H1 (cell line): ENCODE measurements at regions not wholly inside any gene's neighbourhood (a gene's known extent, or its start where the extent isn't known, plus 50 kb on each side); places are given as distances from the start of the nearest gene placed in this dataset.

Source experiments
- CTCF ChIA-PET: fragments of 300-600 bp; sonication (Branson Sonifier 250); formaldehyde crosslinking; loops from one replicate; lab custom pipeline; 2021; ENCODE audit not compliant: partially characterized antibody; lab: Charles Lee
- POLR2A ChIA-PET: fragments of 300-600 bp; sonication (Branson Sonifier 250); formaldehyde crosslinking; loops from one replicate; lab custom pipeline; 2021; ENCODE audit warnings: inconsistent platforms; ENCODE audit not compliant: partially characterized antibody; lab: Charles Lee
- DNase-seq, 2 experiments: peaks; one replicate each; pipeline versions ENCODE4 v3.0.0 to v3.0.0-alpha.2; 2010 to 2022; ENCODE audit warnings: low spot score in 2 of 2, low read depth in 1 of 2, mixed read lengths in 1 of 2
- FAIRE-seq: peaks from 2 replicates; lab custom pipeline; 2011; peaks lifted over from hg19 to GRCh38; lab: Jason Lieb, UNC
- H2AFZ ChIP-seq: 2 replicates; pipeline ENCODE4 v1.8.1; 2012; ENCODE audit warnings: low read length, inconsistent platforms
- H2AK5ac ChIP-seq: 2 replicates; pipeline ENCODE4 v1.6.1; 2013; ENCODE audit warnings: low read depth, low read length
- H2BK120ac ChIP-seq: replicated peaks from 2 replicates; pipeline ENCODE3; 2013; ENCODE audit warnings: low read depth, low read length, inconsistent platforms
- H2BK12ac ChIP-seq: 2 replicates; pipeline ENCODE4 v1.6.1; 2013; ENCODE audit warnings: low read depth, low read length
- H2BK15ac ChIP-seq: 2 replicates; pipeline ENCODE4 v1.6.1; 2013; ENCODE audit warnings: low read length
- H2BK20ac ChIP-seq: 2 replicates; pipeline ENCODE4 v1.6.1; 2013; ENCODE audit warnings: low read length
- H2BK5ac ChIP-seq: 2 replicates; pipeline ENCODE4 v1.6.1; 2013; ENCODE audit warnings: low read depth, low read length
- H3K14ac ChIP-seq: 2 replicates; pipeline ENCODE4 v1.6.1; 2013; ENCODE audit warnings: inconsistent platforms; ENCODE audit not compliant: insufficient read length
- H3K18ac ChIP-seq: 2 replicates; pipeline ENCODE4 v1.6.1; 2013; ENCODE audit warnings: low read length; ENCODE audit errors: extremely low read depth
- H3K23ac ChIP-seq: 2 replicates; pipeline ENCODE4 v1.6.1; 2013; ENCODE audit warnings: inconsistent platforms; ENCODE audit not compliant: insufficient read length
- H3K23me2 ChIP-seq: 2 replicates; pipeline ENCODE4 v1.6.1; 2013; ENCODE audit warnings: low read depth, low read length
- H3K27ac ChIP-seq: 2 replicates; pipeline ENCODE4 v1.6.1; 2011; ENCODE audit warnings: low read depth, low read length, inconsistent platforms
- H3K27me3 ChIP-seq, 4 experiments: replicated peaks in 1 of 4; 1 replicate in 1 of 4; 2 replicates in 3 of 4; pipeline versions ENCODE4 v1.6.1 to v1.8.1; 2011 to 2013; ENCODE audit warnings: low read length in 3 of 4, mild to moderate bottlenecking in 3 of 4, inconsistent platforms in 2 of 4, mixed read lengths in 2 of 4, moderate library complexity in 1 of 4; ENCODE audit not compliant: control insufficient read depth in 3 of 4, insufficient read depth in 3 of 4; ENCODE audit errors: extremely low read depth in 1 of 4
- H3K36me3 ChIP-seq, 4 experiments: 2 replicates each; pipeline versions ENCODE4 v1.6.1 to v1.8.1; 2011 to 2013; ENCODE audit warnings: mild to moderate bottlenecking in 4 of 4, low read length in 3 of 4, moderate library complexity in 2 of 4, control low read depth in 1 of 4, inconsistent platforms in 1 of 4; ENCODE audit not compliant: insufficient read depth in 4 of 4, control insufficient read depth in 2 of 4
- H3K4ac ChIP-seq: replicated peaks from 2 replicates; pipeline ENCODE3; 2013; ENCODE audit warnings: low read length, low read depth, mixed read lengths, inconsistent platforms; ENCODE audit not compliant: insufficient read length
- H3K4me1 ChIP-seq, 4 experiments: replicated peaks in 1 of 4; 1 replicate in 1 of 4; 2 replicates in 3 of 4; pipeline versions ENCODE4 v1.6.1 to v1.8.1; 2011 to 2013; ENCODE audit warnings: low read length in 3 of 4, inconsistent platforms in 2 of 4, mixed read lengths in 1 of 4; ENCODE audit not compliant: insufficient read depth in 4 of 4, control insufficient read depth in 3 of 4
- H3K4me2 ChIP-seq, 2 experiments: 2 replicates each; pipeline versions ENCODE4 v1.6.1 to v1.8.1; 2011 to 2013; ENCODE audit warnings: low read depth in 2 of 2, low read length in 2 of 2, control low read depth in 1 of 2, inconsistent platforms in 1 of 2, mild to moderate bottlenecking in 1 of 2; ENCODE audit not compliant: insufficient read depth in 1 of 2
- H3K4me3 ChIP-seq, 4 experiments: fragments of 200-600, 300-600 bp in 1 of 4; sonication (generic), shearing (Covaris generic), sonication (Bioruptor Twin) in 1 of 4; 2 replicates each; pipeline versions ENCODE4 v1.5.1 to v1.8.1; 2011 to 2016; ENCODE audit warnings: low read length in 4 of 4, low read depth in 3 of 4, control low read depth in 2 of 4, inconsistent platforms in 2 of 4, mild to moderate bottlenecking in 2 of 4, mixed read lengths in 1 of 4, moderate library complexity in 1 of 4; ENCODE audit not compliant: insufficient read depth in 2 of 4; ENCODE audit errors: extremely low read depth in 1 of 4
- H3K56ac ChIP-seq: replicated peaks from 2 replicates; pipeline ENCODE3; 2013; ENCODE audit warnings: low read depth, mild to moderate bottlenecking, mixed read lengths, low read length, inconsistent platforms; ENCODE audit not compliant: insufficient read length
- H3K79me1 ChIP-seq: 2 replicates; pipeline ENCODE4 v1.6.1; 2013; ENCODE audit warnings: low read depth, low read length, control low read depth
- H3K79me2 ChIP-seq, 2 experiments: 2 replicates each; pipeline versions ENCODE4 v1.6.1 to v1.8.1; 2012 to 2013; ENCODE audit warnings: low read length in 2 of 2, mild to moderate bottlenecking in 2 of 2, inconsistent platforms in 1 of 2; ENCODE audit not compliant: insufficient read depth in 2 of 2, control insufficient read depth in 1 of 2
- H3K9ac ChIP-seq, 4 experiments: replicated peaks in 1 of 4; 1 replicate in 1 of 4; 2 replicates in 3 of 4; pipeline versions ENCODE4 v1.6.1 to v1.8.1; 2011 to 2013; ENCODE audit warnings: low read depth in 3 of 4, low read length in 3 of 4, control low read depth in 2 of 4, mild to moderate bottlenecking in 2 of 4, moderate library complexity in 2 of 4, inconsistent platforms in 1 of 4; ENCODE audit errors: extremely low read depth in 1 of 4
- H3K9me3 ChIP-seq, 2 experiments: 2 replicates each; pipeline versions ENCODE4 v1.6.1 to v1.8.1; 2012 to 2013; ENCODE audit warnings: mild to moderate bottlenecking in 2 of 2, moderate library complexity in 2 of 2, control low read depth in 1 of 2, inconsistent platforms in 1 of 2, low read depth in 1 of 2, low read length in 1 of 2, mixed read lengths in 1 of 2; ENCODE audit not compliant: insufficient read depth in 2 of 2
- H4K20me1 ChIP-seq, 2 experiments: replicated peaks in 1 of 2; 2 replicates each; pipeline versions ENCODE3 to v1.8.1; 2011 to 2013; ENCODE audit warnings: inconsistent platforms in 2 of 2, low read length in 2 of 2, mild to moderate bottlenecking in 1 of 2; ENCODE audit not compliant: insufficient read depth in 2 of 2, control insufficient read depth in 1 of 2
- H4K5ac ChIP-seq: 2 replicates; pipeline ENCODE4 v1.6.1; 2013; ENCODE audit warnings: low read length, low read depth, mixed read lengths, inconsistent platforms; ENCODE audit not compliant: insufficient read length
- H4K8ac ChIP-seq: 2 replicates; pipeline ENCODE4 v1.8.0; 2013; ENCODE audit warnings: mild to moderate bottlenecking, moderate library complexity, low read length, inconsistent platforms; ENCODE audit not compliant: insufficient read depth; ENCODE audit errors: extremely low read depth
- H4K91ac ChIP-seq: replicated peaks from 2 replicates; pipeline ENCODE3; 2013; ENCODE audit warnings: low read length, mixed read lengths, inconsistent platforms; ENCODE audit not compliant: insufficient read length
- ASH2L ChIP-seq: fragments of 200-600, 300-600 bp; sonication (generic); IDR thresholded peaks from one replicate; pipeline ENCODE4 v1.7.1; 2017; ENCODE audit warnings: low read length
- CREB1 ChIP-seq: IDR thresholded peaks from 2 replicates; pipeline ENCODE4 v1.6.1; 2012; ENCODE audit warnings: inconsistent platforms
- POLR2AphosphoS5 ChIP-seq: IDR thresholded peaks from 2 replicates; pipeline ENCODE4 v1.6.1; 2011; ENCODE audit warnings: low read depth, low read length
- SIN3A ChIP-seq, 2 experiments: IDR thresholded peaks in 1 of 2; conservative IDR thresholded peaks in 1 of 2; 2 replicates each; pipeline ENCODE4 v1.6.1; 2011 to 2012; ENCODE audit warnings: low read length in 2 of 2, improper control_type of control experiment in 1 of 2, low read depth in 1 of 2, mild to moderate bottlenecking in 1 of 2

DNA sequence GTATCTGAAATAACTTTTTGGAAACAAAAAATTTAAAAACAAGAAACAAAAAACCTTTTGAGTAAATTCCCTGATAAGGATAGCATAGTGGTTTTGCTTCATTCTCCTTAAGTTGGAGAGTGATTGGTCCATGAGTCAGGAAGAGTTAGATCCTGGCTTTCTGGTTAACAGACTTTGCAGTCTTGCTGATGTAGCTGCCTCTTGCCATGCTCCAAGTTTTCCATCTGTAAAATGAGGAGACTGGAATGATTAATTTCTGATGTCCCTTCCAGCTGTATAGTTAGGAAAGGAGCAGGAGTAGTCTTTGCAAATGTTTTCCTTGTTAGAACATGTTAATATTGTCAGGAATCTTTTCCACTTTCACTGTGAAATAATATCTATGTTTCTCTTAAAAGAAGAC is 266.6 kb downstream of the DNAJB9 start:
- FAIRE-seq, result no peak
- Histone ChIP-seq H3K9me3 (no peaks in the 10 kb centered on the region), H3K79me2 (no peaks in the 10 kb centered on the region), H2BK120ac (no peak overlapping the region), H3K4me3 (no peak overlapping the region), H3K23ac (no peak overlapping the region), H2BK5ac (no peak overlapping the region), H2BK15ac (no peak overlapping the region), H3K36me3 (no peaks in the 10 kb centered on the region), H3K23me2 (no peaks in the 10 kb centered on the region), H3K4me2 (no peak overlapping the region), H2BK12ac (no peak overlapping the region), H4K5ac (no peak overlapping the region), H3K27ac (no peak overlapping the region)
- no peak for DNase-seq
- no peak for TF ChIP-seq CREB1
- TF ChIP-seq SIN3A (conservative IDR thresholded peaks at IDR 0.05 in 1 of 2, IDR thresholded peaks at IDR 0.05 in 1 of 2; ENCODE audit: low read depth in 1 of 2, low read length in 2 of 2), result no peak
- TF ChIP-seq POLR2AphosphoS5, result no peak
- TF ChIP-seq ASH2L, result no peak
- TF ChIP-seq, all 59 proteins: peak for 0
- Histone ChIP-seq H3K4me1 (no peaks in the 10 kb centered on the region), H4K8ac (no peak overlapping the region), H2AK5ac (no peak overlapping the region), H3K14ac (no peak overlapping the region), H3K56ac (no peak overlapping the region), H3K4ac (no peak overlapping the region), H3K27me3 (peaks cover 0 to 1% (median 0%) of the 10 kb centered on the region in 4 experiments; a peak in 1 of 7 replicates), H4K91ac (no peak overlapping the region), H2AFZ (0 out of 2 replicates have a peak overlapping the region, but pooled peaks have one; percentile 10), H2BK20ac (no peak overlapping the region), H3K79me1 (no peaks in the 10 kb centered on the region), H3K9ac (no peak overlapping the region), H4K20me1 (no peaks in the 10 kb centered on the region), H3K18ac (no peak overlapping the region)
- ChIA-PET CTCF (no interaction called here), POLR2A (no interaction called here)
